Amygdala (tissue), 56 donors: ENCODE measurements at regions not wholly inside any gene's neighbourhood (a gene's known extent, or its start where the extent isn't known, plus 50 kb on each side); places are given as distances from the start of the nearest gene placed in this dataset.

Experiments used
- DNase-seq, 56 donors: peaks; one replicate each; lab custom pipeline; 2025; lab: John Stamatoyannopoulos, UW

- no peak for DNase-seq
Measured at GRCh38 chr2:173625315-173625714, 270.6 kb downstream of the CDCA7 start.

- no peak for DNase-seq
Measured at GRCh38 chr2:173629076-173629475, 274.4 kb downstream of the CDCA7 start.

GRCh38 chr2:173630425-173631126, 275.9 kb downstream of the CDCA7 start:
- no peak for DNase-seq

- DNase-seq = no peak
Measured at GRCh38 chr2:173631127-173631460, 276.4 kb downstream of the CDCA7 start.

- peak in 1 of 56 donors; percentile 4 for DNase-seq
Measured at GRCh38 chr2:173644146-173644545, 289.5 kb downstream of the CDCA7 start.

GRCh38 chr2:173647681-173648311, 293.1 kb downstream of the CDCA7 start:
- no peak for DNase-seq

- no peak for DNase-seq
Measured at GRCh38 chr2:173648816-173649215, 294.1 kb downstream of the CDCA7 start.

GRCh38 chr2:173649527-173650219, 295.0 kb downstream of the CDCA7 start:
- no peak for DNase-seq

- no peak for DNase-seq
Measured at GRCh38 chr2:173651891-173652290, 297.2 kb downstream of the CDCA7 start.

- no peak for DNase-seq
Measured at GRCh38 chr2:173652311-173652710, 297.6 kb downstream of the CDCA7 start.

- no peak for DNase-seq
Measured at GRCh38 chr2:173652767-173653431, 298.2 kb downstream of the CDCA7 start.

GRCh38 chr2:173653432-173653805, 298.7 kb downstream of the CDCA7 start:
- no peak for DNase-seq

GRCh38 chr2:173654161-173654895, 299.7 kb downstream of the CDCA7 start:
- no peak for DNase-seq

- no peak for DNase-seq
Measured at GRCh38 chr2:173654896-173655265, 300.2 kb downstream of the CDCA7 start.

GRCh38 chr2:173656086-173656485, 301.4 kb downstream of the CDCA7 start:
- no peak for DNase-seq

GRCh38 chr2:173657996-173658717, 303.5 kb downstream of the CDCA7 start:
- DNase-seq = no peak

- DNase-seq = no peak
Measured at GRCh38 chr2:173658946-173659371, 304.3 kb downstream of the CDCA7 start.

- no peak for DNase-seq
Measured at GRCh38 chr2:173659509-173659908, 304.8 kb downstream of the CDCA7 start.

- no peak for DNase-seq
Measured at GRCh38 chr2:173661586-173661985, 303.6 kb downstream of the SP3 start.

GRCh38 chr2:173663353-173663752, 301.8 kb downstream of the SP3 start:
- DNase-seq = no peak
